ENCODE measurements at regions not wholly inside any gene's neighbourhood (a gene's known extent, or its start where the extent isn't known, plus 50 kb on each side); places are given as distances from the start of the nearest gene placed in this dataset.

- TF ChIP-seq CTCF (IDR thresholded peaks at IDR 0.05) (no peak), POLR2AphosphoS5 (IDR thresholded peaks at IDR 0.05; ENCODE audit: low read depth, low read length) (no peak), REST (IDR thresholded peaks at IDR 0.05; ENCODE audit: insufficient read depth in 1 of 2, low read depth in 2 of 2, low read length in 1 of 2) (no peak), TCF7L2 (IDR thresholded peaks at IDR 0.05; ENCODE audit: low read depth, low read length) (no peak), SIN3A (IDR thresholded peaks at IDR 0.05; ENCODE audit: borderline replicate concordance, insufficient read depth, low read depth, low read length) (no peak)
These were observed 160.1 kb upstream of the NDST3 start for GRCh38 chr4:117874216-117874615.
